ENCODE measurements at regions not wholly inside any gene's neighbourhood (a gene's known extent, or its start where the extent isn't known, plus 50 kb on each side); places are given as distances from the start of the nearest gene placed in this dataset.
"Not testable (repeated sequence)": the region's sequence is repeated elsewhere in the genome, so short reads cannot be mapped to it uniquely, and the experiment has no call there.

GRCh38 chr10:71086439-71087080 is 125.8 kb upstream of the UNC5B start:
- peak; percentile 10 for DNase-seq

- DNase-seq = peak; percentile 10
Observed at GRCh38 chr10:71087622-71088021, 124.7 kb upstream of the UNC5B start.

DNA sequence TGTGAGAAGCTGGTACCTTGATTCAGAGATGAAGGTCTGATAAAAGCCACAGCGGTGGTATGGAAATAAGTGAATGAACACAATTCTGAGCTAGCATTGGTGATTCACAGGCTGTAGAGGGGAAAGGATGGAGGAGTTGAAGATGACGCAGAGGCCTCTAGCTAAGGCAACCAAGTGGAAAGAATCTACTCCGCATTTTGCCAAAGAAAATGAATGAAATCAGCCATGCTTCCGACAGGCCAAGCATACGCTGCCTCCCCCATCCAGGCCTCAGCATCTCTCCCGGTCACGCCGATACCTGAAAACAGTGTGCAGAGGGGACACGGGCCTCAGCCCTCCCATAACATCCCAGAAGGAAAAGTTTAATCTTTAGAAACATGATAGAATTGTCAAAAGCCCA is 124.3 kb upstream of the UNC5B start:
- DNase-seq = peak; percentile 18

- DNase-seq = not testable (repeated sequence)
Observed at GRCh38 chr10:71088578-71088977, 123.8 kb upstream of the UNC5B start.

GRCh38 chr10:71089162-71089561 is 123.2 kb upstream of the UNC5B start:
- DNase-seq = no peak

- no peak for DNase-seq
Observed at GRCh38 chr10:71090330-71090729, 122.0 kb upstream of the UNC5B start.

GRCh38 chr10:71090801-71091200 is 121.6 kb upstream of the UNC5B start:
- no peak for DNase-seq

DNA sequence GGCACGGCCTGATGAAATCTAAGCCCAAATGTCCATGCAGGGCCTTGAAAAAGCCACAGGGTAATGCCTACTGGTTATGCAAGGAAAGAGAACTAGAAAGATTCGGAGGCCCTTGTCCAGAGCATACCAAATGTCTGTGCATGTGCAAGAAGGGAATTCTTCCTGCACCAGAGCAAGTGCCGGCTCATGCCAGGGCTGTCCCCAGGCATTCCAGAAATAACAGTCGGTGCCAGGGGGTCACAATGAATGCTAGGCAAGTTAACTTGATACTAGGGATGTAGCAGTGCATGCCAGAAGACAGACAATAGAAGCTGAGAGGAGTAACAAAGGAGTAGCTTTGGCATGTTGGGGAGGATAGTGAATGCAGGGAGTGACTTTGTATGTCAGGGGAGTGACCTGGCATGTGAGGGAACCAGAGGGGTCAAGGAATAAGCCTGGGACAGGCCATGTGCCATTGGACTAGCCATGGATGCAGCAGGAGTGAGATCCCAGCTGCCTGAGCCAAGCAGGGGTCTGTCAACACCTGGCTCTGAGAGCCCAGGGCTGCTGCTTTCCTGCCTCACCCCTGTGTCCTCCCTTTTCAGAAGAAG is 119.5 kb upstream of the UNC5B start:
- no peak for DNase-seq

- no peak for DNase-seq
Observed at GRCh38 chr10:71093531-71093930, 118.8 kb upstream of the UNC5B start.

GRCh38 chr10:71094712-71095390 is 117.5 kb upstream of the UNC5B start:
- no peak for DNase-seq

DNA sequence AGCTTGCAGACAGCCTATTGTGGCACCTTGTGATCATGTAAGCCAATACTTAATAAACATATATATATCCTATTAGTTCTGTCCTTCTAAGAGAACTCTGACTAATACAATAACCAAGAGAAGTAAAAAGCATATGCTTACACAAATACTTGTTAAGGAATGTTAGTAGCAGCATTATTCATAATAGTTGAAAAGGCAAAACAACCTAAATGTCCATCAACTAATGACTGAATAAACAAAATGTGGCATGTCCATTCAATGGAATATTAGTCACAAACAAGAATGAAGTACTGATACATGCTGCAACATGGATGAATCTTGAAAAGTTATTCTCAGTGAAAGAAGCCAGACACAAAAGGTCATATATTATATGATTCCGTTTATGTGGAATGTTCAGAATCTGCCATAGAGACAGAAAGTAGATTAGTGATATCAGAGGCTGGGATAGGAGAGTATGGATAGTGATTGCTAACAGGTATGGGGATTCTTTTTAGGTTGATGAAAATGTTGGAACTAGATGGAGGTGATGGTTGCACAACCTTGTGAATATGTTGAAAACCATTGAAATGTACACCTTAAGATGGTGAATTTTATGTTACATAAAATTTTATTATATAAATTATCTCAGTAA is 112.5 kb upstream of the UNC5B start:
- DNase-seq = no peak

DNA sequence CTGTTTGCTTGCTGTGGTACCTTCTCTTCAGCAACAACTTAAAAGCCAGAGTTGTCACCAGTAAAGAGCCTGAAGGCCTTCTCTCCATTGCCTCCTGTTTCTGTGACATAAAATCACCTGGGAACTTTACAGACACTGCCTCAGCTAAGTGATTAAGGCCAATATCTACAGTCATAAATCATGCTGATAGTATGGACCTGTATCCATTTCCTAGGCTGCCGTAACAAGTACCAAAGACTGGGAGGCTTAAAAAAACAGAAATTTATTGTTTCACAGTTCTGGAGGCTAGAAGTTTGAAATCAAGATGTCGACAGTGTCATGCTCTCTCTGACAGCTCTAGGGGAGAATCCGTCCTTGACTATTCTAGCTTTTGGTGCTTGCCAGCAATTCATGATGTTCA is 108.4 kb upstream of the UNC5B start:
- DNase-seq = no peak

DNA sequence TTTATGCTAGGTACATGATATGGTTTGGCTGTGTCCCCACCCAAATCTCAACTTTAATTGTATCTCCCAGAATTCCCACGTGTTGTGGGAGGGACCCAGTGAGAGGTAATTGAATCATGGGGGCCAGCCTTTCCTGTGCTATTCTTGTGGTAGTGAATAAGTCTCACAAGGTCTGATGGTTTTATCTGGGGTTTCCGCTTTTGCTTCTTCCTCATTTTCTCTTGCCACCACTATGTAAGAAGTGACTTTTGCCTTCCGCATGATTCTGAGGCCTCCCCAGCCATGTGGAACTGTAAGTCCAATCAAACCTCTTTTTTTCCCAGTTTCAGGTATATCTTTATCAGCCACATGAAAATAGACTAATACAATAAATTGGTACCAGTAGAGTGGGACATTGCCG is 106.2 kb upstream of the UNC5B start:
- DNase-seq = not testable (repeated sequence)

- not testable (repeated sequence) for DNase-seq
Observed at GRCh38 chr10:71107117-71107516, 105.3 kb upstream of the UNC5B start.

DNA sequence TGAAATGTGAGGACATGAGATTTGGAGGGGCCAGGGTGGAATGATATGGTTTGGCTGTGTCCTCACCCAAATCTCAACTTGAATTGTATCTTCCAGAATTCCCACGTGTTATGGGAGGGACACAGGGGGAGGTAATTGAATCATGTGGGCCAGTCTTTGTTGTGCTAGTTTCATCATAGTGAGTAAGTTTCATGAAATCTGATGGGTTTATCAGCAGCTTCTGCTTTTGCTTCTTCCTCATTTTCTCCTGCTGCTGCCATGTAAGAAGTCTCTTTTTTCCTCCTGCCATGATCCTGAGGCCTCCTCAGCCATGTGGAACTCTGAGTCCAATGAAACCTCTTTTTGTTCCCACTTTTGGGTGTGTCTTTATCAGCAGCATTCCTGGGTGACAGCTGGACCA is 104.3 kb upstream of the UNC5B start:
- DNase-seq = not testable (repeated sequence)

GRCh38 chr10:71112138-71112785 is 100.1 kb upstream of the UNC5B start:
- DNase-seq = no peak

GRCh38 chr10:71116426-71116825 is 95.9 kb upstream of the UNC5B start:
- DNase-seq = no peak

DNA sequence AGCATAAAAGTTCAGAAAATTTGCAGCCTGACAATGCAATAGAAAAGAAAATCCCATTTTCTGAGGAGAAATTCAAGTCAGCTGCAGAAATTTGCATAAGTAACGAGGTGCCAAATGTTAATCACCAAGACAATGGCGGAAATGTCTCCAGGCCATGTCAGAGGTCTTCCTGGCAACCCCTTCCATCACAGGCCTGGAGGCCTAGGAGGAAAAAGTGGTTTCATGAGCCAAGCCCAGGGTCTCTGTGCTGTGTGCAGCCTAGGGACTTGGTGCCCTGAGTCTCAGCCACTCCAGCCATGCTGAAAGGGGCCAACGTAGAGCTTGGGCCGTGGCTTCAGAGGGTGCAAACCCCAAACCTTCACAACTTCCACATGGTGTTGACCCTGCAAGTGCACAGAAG is 94.8 kb upstream of the UNC5B start:
- DNase-seq = not testable (repeated sequence)

DNA sequence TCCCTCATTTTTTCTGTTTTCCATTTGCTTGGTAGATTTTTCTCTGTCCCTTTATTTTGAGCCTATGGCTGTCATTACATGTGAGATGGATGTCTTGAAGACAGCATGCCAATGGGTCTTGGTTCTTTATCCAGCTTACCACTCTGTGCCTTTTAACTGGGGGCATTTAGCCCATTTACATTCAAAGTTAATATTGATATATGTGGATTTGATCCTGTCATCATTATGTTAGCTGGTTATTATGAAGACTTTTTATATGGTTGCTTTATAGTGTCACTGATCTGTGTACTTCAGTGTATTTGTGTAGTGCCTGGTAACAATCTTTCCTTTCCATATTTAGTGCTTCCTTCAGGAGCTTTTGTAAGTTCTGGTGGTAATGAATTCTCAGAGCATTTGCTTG is 89.3 kb upstream of the UNC5B start:
- DNase-seq = no peak

GRCh38 chr10:71124921-71125748 is 87.2 kb upstream of the UNC5B start:
- peak; percentile 72 for DNase-seq

- no peak for DNase-seq
Observed at GRCh38 chr10:71125749-71126107, 86.6 kb upstream of the UNC5B start.

GRCh38 chr10:71126432-71126831 is 85.9 kb upstream of the UNC5B start:
- no peak for DNase-seq

GRCh38 chr10:71127104-71127503 is 85.3 kb upstream of the UNC5B start:
- DNase-seq = no peak

Measured in right hindlimb (tissue), 1 donor.